ENCODE measurements at regions not wholly inside any gene's neighbourhood (a gene's known extent, or its start where the extent isn't known, plus 50 kb on each side); places are given as distances from the start of the nearest gene placed in this dataset.

GRCh38 chr9:109616571-109617120 lies 118.5 kb upstream of the PTPN3 start (continued):
- TF ChIP-seq ELK3 (CRISPR knock-in tag; IDR thresholded peaks at IDR 0.05), result no peak
- no peak for TF ChIP-seq HCFC1 (IDR thresholded peaks at IDR 0.05; ENCODE audit: low read depth, low read length)

GRCh38 chr9:109619310-109619709 lies 121.2 kb upstream of the PTPN3 start:
- no peak overlapping the region for H3K27ac ChIP-seq (ENCODE audit: extremely low read depth, low read depth, low read length)
- H4K20me1 ChIP-seq (replicated peaks; ENCODE audit: control insufficient read depth, insufficient read depth, low read length), result no peaks in the 10 kb centered on the region
- H3K9me3 ChIP-seq (replicated peaks; ENCODE audit: control insufficient read depth, insufficient read depth, low read depth, low read length), result no peaks in the 10 kb centered on the region
- no peak for ATAC-seq
- H3K9ac ChIP-seq (ENCODE audit: insufficient read depth in 1 of 2, low read depth in 2 of 2, low read length in 2 of 2), result no peak overlapping the region
- DNase-seq (ENCODE audit: extremely low read depth in 1 of 4, low spot score in 3 of 4), result no peak
- no peaks in the 10 kb centered on the region for H3K79me2 ChIP-seq (ENCODE audit: control insufficient read depth, insufficient read depth, low read length)
- in situ Hi-C loops (cut with MboI), result no loop called here
- no peak for FAIRE-seq
- intact Hi-C loops (cut with micrococcal nuclease), result no loop called here
- no peak for TF ChIP-seq GATA2 (CRISPR knock-in tag; IDR thresholded peaks at IDR 0.05)
- TF ChIP-seq SRSF1 (IDR thresholded peaks at IDR 0.05; ENCODE audit: low read depth, low read length), result no peak
- TF ChIP-seq ZNF778 (CRISPR knock-in tag; IDR thresholded peaks at IDR 0.05), result no peak
- TF ChIP-seq CC2D1A (IDR thresholded peaks at IDR 0.05), result no peak
- TF ChIP-seq BRCA1 (IDR thresholded peaks at IDR 0.05), result no peak
- no peak for TF ChIP-seq BRCA1 (CRISPR knock-in tag; IDR thresholded peaks at IDR 0.05)
- no peak for TF ChIP-seq HOMEZ (CRISPR knock-in tag; IDR thresholded peaks at IDR 0.05)
- TF ChIP-seq ZFP36 (IDR thresholded peaks at IDR 0.05; ENCODE audit: low read depth, low read length, partially characterized antibody), result no peak
- ChIA-PET POLR2A (no interaction called here), CTCF (ENCODE audit: low intra/inter-chr PET ratio) (no interaction called here)
- no peaks in the 10 kb centered on the region for H3K9me1 ChIP-seq (ENCODE audit: control insufficient read depth, insufficient read depth, low read length)
- BruUV-seq (replicated peaks), result no TSS peak
- no peak overlapping the region for H3K4me2 ChIP-seq (ENCODE audit: insufficient read depth, low read length)
- no peak overlapping the region for H3K4me3 ChIP-seq
- no peaks in the 10 kb centered on the region for H3K36me3 ChIP-seq (ENCODE audit: control insufficient read depth, insufficient read depth, low read length)
- H2AFZ ChIP-seq (ENCODE audit: low read depth, low read length), result no peak overlapping the region
- H3K27me3 ChIP-seq (ENCODE audit: control insufficient read depth in 2 of 2, insufficient read depth in 2 of 2, low read length in 2 of 2), result no peaks in the 10 kb centered on the region
- H3K4me1 ChIP-seq (replicated peaks in 1 of 2; ENCODE audit: control insufficient read depth in 2 of 2, insufficient read depth in 2 of 2, low read length in 2 of 2), result no peaks in the 10 kb centered on the region
- 0% methylated on average over 3 of the region's 3 CpGs for WGBS (ENCODE audit: insufficient coverage, low coverage, missing lambda C conversion rate)
